NCI-H2029 treated with DMSO at 0.1 percent for 48 hours (cell line): ENCODE measurements at regions not wholly inside any gene's neighbourhood (a gene's known extent, or its start where the extent isn't known, plus 50 kb on each side); places are given as distances from the start of the nearest gene placed in this dataset.

Experiments
- DNase-seq: peaks from one replicate; lab custom pipeline; 2025; lab: John Stamatoyannopoulos, UW

DNA sequence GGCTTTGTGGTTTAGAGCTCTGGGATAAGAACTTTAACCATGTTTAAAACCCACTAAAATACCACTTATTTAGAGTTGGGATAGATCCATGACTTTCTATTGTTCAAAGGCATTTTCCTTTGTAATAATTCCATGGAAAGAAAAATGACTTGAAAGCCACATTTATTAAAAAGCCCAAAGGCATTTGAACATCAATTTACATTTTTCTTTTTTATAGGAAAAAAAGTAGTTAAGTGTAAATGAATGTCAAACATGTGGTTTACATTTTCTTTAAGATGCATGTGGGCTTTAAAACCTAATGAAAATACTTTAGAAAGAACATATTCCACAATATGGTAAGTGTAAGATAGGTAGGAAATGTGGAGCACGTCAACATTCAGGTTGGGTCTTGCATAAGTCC lies 443.2 kb downstream of the TOX3 start:
- DNase-seq = no peak

DNA sequence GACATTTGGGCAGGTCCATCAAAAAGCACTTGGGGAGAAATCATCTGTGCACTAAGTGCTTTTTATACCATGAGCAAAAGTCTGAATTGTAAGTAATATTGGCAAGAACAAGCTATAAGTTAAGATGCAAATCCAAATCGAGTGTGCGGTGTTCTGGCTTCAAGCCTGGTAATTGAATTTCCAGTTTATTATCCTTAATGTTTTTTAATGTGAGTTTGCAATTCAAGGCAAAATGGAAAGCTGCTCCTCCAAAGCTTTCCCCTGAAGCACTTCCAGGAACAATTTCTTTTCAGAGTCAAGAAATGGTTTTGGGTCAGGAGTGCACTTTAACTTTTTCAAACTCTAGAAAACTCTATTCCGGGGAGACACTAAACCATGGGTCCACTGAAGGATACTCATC lies 445.7 kb downstream of the TOX3 start:
- DNase-seq = no peak

DNA sequence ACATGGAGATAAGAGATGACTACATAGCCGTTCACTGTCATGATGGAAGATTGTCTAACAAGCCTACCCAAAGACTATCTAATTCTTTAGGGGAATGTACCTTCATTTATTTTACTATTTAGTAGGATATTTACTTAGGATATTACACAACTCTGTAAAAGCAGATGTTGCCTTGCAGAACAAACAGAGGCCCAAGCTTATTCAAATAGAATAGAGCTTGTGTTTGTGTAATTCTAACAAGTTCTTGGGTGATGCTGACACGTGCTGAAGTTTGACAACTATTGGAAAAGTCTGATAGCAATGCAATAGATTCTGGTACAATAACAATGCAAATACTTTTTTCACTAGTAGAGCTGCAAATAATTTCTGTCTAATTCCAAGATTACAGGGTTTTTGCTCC lies 447.6 kb downstream of the TOX3 start:
- no peak for DNase-seq

DNA sequence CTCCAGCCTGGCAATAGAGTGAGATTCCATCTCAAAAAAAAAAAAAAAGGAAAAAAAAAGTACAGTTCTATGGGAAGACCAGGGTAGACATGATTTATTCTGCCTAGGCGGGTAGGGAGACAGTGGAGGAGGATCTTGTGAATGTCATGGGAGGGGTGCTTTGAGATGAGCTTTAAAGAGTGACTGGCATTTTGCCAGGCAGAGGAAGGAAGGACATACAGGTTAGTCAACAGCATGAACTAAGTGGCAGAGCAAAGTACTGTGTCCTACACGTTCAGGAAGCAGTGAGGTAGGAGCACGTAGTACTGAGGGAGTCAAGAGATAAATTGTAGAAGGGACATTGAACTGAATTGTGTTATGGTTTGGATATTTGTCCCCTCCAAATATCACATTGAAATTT lies 451.5 kb downstream of the TOX3 start:
- DNase-seq = peak; percentile 25

DNA sequence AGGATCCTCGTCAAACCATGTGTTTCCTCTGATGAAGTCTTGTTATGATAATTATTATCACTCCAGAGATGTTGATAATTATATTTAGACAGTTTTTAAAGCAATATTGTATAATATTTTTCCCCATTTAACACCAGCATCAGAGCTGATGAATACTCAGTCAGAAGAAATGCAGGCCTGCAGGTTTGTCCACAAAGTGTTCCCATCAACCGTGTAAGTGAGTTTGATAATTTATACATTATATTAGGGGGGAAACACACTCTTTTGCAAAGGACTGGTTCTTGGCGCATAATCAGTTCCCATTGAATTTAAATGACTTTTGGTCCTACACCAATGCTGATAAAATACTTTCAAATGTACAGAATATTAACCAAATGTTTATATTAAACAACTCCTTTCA lies 454.8 kb downstream of the TOX3 start:
- no peak for DNase-seq

DNA sequence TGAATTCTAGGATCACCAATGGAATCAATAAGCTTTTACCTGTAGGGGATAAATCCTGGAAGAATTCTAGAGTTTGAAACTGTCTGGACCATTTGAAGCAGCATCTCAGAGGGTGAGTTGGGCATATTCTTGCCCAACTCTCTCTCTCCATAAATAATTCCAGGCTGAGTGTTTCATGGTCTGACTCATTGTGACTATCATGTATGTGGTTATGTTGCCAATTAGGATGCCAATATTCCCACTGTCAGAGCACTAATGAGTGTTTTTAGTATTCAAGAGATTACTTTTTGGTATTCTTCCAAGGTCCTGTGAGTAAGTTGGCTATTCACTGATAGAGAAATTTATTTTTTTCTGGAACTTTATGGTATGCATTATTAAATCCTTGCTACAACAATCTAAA lies 456.9 kb downstream of the TOX3 start:
- DNase-seq = no peak

DNA sequence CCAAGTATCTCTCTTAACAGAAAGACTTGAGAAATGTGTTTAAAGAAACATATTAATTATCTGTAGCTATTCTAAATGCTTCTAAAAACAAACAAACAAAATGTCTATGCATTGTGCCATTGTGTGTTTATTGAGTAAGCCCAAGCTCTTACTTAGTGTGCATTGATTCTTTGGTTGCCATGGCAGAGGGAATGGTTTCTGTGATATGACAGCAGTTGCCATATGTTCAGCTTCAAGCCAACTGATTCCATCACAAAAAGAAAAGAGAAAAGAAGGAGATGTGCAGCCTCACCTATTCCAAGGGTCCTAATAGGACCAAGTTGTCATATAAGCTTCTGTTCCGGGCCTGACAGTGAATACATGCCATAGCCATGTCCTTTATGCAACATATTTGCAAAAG lies 457.5 kb downstream of the TOX3 start:
- DNase-seq = no peak

DNA sequence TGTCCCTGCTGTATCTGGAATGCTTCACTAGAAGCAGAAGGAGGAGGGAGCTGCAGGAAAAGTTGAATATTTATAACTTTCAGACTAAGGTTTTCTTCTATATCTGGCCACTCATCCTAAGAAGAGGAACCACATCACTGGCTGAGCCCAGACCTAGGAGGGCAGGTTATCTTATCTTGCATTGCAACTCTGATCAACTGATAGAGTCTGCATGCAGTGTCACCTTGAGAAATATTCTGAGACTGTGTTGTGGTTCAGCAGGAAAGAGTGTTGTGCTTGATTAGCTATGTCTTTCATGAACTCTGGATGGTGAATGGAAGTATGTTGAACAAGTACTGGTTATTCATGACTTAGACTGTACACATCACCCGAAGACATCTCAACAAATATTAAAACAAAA lies 460.0 kb downstream of the TOX3 start:
- DNase-seq = no peak

DNA sequence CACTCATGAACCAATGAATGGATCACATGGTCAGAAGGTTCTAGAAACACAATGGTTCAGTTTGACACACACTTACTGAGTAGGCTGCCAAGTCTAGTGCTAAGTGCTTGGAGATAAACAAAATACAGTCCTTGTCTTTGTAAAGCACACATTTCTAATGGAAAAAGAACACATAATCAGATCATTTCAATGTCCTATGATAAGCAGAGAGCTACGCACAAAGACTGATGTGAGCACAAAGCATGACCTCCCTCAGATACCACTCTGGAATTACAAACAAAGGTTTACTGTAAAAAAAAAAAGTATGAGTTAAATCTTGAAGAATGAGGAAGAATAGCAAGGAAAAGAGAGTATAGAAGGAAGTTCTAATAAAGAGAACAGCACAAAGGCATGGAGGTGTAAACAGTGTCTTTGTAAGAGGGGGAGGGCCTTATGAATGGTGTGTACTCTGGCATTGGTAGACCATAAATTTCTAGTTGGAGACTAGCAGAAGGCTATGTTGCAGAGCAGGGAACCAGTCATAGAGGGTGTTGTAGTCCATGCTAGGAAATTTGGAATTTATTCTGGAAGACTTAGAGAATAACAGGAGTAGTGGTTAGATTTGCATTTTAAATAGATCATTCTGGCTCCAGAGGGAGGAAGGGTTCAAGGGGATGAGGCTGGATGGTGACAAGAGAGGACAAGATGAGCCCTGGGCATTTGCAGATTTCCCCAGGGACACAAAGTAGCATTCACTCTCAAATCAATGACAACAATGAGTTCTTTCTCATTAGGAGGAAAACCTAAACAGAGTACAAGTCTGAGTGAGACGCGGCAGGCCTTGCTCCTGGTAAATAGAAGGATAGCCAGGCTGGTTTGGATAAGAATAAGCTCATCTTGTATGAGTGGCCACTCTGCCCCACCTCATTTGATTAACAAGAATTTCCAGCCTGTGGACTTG lies 468.0 kb downstream of the TOX3 start:
- peak; percentile 18 for DNase-seq

DNA sequence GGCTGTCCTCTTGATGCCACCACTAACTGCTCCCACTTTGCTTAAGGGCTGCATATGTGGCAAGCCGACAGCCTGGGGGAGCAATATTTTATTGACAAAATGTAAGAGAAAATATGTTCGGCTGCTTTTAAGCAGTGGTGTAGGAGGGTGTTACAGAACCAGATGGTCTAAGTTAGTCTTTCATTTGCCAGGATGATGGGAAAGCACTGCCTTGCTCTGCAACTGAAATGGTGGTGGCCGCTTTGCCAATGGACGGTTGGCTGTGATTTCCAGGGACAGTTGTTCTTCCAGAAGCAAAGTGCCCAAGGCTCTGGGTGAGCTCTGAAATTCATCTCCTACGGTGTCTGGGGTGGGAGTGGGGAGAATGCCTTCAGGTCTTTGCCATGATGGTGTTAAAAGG lies 469.3 kb downstream of the TOX3 start:
- DNase-seq = no peak

DNA sequence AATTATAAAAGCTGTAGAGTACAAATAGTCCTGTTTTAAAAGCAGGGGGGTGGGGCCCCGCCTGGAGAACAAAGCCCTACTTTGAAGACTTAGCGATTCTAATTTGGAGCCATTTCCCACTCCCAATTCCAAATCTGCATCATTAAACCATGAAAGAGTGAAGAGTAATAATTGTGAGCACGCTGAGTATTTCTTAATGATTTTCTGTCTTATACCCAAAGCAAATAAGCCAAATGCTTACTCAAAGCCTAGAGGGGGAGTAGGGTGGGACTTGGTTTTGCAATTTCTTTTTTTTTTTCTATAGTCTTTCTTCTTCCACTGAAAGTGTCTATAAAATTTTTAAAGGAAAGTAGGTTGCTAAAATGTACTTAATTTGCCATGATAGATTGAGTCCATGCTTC lies 470.1 kb downstream of the TOX3 start:
- DNase-seq = no peak

DNA sequence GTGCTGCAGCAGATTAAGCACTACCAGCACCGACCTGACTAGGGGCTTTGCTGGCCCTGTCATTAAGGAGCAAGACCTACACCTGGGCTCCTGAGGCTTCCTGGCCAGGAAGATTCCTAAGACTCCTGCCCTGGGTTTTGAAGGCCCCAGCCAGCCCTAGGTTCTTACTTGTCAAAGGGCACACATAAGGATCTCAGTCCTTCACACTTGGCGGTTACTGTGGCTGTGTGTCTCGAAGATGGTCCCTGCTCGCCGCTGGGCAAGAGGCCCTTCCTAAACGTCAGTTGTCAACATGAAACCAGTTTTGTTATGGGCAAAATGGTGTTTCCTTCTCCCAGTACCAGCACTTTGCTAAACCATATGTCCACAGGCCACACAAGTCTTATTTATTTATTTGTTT lies 470.6 kb downstream of the TOX3 start:
- DNase-seq = no peak

DNA sequence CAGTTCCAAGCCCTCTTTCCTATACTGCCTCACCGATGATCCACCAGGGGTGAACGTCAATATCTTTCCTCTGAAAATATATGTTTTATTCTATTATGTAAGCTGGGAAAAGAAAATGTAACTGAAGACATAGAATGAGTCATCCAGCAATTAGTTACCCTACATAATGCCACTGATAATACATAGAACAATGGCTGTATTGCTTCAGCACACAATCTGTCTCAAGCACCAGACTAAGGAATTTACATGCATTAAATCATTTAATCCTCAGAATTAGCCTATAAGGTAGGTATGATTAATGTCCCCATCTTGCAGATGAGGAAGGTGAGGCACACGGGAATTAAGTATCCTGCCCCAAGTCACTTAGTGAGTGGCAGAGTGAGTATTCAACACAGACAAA lies 472.8 kb downstream of the TOX3 start:
- DNase-seq = no peak

DNA sequence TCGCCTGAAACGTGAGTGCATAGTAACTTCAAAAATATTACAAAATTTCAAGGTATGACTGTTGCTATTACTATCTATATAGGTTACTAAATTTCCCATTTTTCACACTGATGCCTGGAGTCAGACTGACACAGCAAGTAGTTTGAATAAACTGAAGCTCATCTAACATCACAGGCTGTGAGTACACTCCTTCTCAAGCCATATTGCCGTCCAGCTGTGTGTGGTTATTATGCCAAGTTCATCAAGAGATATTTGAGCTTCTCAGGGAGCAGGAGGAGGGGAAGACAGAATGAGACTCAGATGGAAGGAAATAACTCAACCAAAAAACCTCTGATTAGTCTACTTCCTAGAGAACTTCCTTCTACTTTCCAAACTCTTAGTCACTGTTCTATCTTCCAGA lies 473.9 kb downstream of the TOX3 start:
- no peak for DNase-seq

DNA sequence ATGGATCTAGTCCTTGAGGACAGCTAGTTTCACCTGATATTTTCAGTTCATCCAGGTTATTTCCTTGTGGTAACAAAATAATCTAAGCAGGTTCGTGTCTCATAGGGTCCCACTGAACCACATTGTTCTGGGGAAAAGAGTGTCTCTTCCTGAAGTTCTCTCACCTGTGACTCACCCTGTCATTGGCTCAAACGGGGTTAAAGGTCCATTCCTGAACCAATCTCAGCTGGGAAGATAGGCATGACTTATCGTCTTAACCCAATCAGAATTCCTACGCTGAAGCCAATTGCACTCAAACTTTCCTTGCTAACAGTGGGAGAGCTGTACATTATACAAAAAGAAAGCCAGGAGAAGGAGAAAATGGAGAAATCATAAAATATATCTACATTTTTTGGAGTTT lies 475.8 kb downstream of the TOX3 start:
- DNase-seq = no peak

DNA sequence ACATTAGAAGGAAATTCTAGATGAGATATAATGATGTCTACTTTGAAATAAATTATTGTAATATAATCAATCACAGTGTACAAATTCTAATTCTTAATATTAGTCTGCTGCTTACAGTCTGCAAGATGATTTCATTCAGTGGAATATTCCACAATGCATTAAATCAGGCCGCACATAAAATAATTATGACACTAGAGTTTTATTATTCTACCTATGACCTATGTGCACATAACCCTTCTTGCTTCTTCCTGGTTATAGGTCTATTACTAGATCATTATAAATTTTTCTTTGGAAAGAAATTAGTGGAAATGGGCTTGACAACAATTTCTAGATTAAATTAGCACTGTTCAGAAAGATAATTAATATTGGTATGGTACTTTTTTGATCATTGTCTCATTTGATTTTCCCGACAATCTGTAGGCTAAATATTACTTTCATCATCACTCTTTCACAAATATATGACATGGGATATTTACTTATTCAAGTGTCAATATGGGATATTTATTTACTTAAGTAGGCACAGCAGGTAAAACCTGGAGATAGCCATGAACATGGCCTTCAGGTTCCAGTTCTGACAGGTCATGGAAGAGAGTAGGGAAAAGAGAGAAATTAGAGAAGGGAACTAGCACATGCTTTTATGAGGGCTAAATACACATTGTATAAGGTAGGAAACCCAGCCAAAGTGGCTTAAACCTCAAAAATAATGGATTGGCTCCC lies 476.4 kb downstream of the TOX3 start:
- no peak for DNase-seq

DNA sequence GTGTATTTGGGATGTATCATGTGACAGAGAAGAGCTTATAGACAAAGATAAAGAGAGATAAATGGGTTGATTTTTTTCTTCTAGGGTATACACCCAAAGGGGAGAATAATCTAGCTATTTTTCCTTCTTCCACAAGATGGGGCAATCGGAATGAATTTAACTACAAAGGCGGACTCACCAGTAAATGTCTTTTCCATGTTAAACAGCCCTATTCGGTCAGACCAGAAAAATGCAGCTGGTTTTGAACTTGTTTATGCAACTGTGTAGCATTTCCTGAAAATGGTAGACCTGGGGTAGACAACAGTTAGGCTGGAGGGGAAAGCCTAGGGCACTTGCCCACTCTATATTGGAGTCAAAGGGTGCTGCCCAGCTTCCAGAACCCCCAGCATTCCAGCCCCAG lies 477.1 kb downstream of the TOX3 start:
- peak; percentile 8 for DNase-seq

DNA sequence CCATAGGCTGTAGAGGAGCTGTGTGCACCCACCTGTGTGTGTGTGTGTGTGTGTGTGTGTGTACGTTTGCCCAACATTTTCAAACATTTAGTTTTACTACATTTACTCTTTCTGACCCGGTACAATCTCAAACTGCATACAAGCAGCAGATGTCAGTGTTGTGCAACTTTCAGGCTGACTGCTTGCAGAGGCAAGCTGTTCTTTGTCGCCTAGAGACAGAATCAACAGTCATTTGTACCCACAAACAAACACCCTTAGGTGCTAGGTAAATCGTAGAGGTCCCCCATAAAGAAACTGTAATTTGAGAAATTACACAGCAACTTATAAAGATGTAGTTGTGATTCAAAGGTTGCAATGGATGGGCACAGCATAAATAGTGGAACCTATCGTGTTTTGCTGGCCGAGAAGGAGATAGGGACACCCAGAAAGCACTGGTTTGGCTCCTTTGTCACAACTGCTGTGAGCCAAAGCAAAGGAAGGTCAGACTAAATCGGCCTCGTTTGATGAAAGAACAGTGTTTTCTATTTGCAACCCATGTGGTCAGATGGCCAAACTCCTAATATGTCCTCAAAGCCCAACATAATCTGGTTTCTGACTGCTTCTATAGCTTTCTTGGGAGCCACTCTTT lies 478.4 kb downstream of the TOX3 start:
- no peak for DNase-seq

DNA sequence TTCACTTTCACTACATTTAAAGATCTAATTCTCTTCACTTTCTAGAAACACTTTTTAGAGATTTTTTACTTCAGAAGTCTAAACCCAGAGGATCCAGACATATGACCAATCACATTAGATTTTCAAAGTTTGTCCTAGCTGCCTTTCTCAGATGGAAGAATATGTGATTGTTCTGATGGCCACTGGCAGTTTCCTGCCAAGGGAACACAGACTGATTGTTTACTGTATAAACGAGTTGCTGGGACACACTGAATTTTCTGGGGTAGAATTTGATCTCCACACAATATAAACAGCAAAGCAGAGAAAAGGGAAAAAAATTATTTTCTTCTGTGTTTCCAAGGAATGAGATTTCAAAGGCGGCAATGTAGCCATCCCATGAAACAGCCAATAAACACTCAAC lies 480.0 kb downstream of the TOX3 start:
- DNase-seq = no peak

DNA sequence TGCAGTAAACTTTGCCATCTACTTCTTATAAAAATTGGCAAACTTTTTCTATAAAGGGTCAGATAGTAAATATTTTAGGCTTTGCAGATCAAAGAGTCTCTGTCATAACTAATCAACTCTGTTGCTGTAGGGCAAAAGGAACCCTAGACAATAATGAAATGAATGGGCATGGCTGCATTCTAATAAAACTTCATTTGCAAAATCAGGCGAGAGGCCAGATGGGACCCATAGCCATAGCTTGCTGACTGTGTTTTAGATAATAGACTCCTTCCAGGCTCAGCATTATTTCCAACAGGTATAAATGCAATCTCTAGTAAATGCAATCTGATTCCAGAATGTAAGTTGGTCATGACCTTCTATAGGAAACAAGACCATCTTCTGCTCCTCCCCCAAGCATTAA lies 490.7 kb downstream of the TOX3 start:
- DNase-seq = no peak

DNA sequence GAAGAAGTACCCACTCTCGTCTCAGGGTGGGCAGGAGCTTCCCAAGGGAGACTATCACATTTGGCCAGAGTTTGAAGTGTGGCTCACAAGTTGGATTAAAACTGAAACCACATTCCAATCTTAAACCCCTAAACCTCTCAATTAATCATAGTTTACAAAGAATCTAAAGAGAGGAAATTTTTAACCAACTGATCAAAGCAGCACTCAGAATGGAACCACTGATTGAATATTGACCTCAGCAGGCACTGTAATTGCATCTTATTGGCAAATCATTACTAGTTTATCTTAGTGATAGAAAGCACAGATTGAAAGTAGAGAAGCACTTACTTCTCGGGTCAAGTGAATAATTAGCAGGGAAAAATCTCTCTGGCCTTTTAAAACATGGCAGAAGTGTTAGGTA lies 491.6 kb downstream of the TOX3 start:
- no peak for DNase-seq

DNA sequence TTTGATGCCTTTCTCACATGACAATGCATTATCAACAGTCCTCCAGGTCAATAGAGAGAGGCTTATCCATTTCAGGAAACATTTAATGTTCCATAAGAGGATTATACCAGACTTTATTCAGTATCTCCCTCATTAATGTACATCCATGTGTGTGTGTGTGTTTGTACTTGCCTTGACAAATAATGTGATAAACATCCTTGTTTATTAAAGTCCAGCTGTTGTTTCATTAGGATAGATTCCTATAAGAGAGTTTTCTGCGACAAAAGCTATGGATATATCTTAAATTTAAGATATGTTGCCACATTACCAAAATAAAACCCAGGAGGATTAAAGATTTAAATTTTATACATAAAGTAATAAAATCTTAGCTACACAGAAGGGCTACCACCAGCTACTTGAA lies 492.6 kb downstream of the TOX3 start:
- no peak for DNase-seq

DNA sequence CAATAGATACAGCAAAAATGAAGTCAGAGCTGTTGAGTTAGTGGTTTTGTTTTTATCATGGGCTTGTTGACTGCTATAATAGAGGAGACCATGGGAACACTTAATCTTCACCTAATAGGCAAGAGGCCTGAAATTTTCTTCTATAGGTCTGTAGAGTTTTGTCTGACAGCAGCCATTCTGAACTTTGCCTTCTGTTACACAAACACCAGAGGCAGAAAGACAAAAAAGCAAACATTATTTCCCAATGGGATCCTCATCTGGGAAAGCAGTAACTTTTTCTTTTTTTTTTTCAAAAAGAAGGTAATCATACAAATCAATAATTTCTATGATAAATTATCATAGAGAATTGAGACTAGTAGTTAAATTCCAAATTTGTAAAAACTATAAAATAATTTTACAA lies 494.1 kb downstream of the TOX3 start:
- DNase-seq = no peak
